ENCODE measurements at regions not wholly inside any gene's neighbourhood (a gene's known extent, or its start where the extent isn't known, plus 50 kb on each side); places are given as distances from the start of the nearest gene placed in this dataset.
A peak's percentile ranks its signal among the peaks of the same experiment; 100 is the strongest.

GRCh38 chr3:43968465-43968864 is 273.2 kb upstream of the TOPAZ1 start:
- no CpG with 5 or more reads among the region's 5 CpGs for WGBS (ENCODE audit: extremely low coverage, insufficient read length, low lambda C conversion rate)
- Mint-ChIP-seq H3K27me3 (ENCODE audit: low read depth) (peaks cover 3% of the 10 kb centered on the region; the same call in 1 of the 2 replicates), H3K4me1 (peaks cover 49 to 51% of the 10 kb centered on the region in 2 experiments), H3K36me3 (ENCODE audit: insufficient read depth in 1 of 3, low read depth in 3 of 3) (peaks cover 0 to 4% (median 0%) of the 10 kb centered on the region in 3 experiments; a peak in 2 of 7 replicates), H3K9me3 (peaks cover 0 to 2% of the 10 kb centered on the region in 2 experiments; a peak in 2 of 5 replicates), H3K4me3 (0 out of 5 replicates have a peak overlapping the region, but pooled peaks of 1 of the 2 experiments have one; percentile 2), H3K27ac (peak overlapping the region in 2 of 3 experiments; percentile 56 to 81; a peak in 5 of 7 replicates)
- Histone ChIP-seq H4K8ac (replicated peaks; ENCODE audit: insufficient read length, low read depth, low read length) (no peak overlapping the region), H3K14ac (ENCODE audit: insufficient read depth, low read length) (no peak overlapping the region), H3K27me3 (ENCODE audit: insufficient read depth, low read length) (no peaks in the 10 kb centered on the region), H3K9me3 (ENCODE audit: control insufficient read depth, low read depth, low read length) (no peaks in the 10 kb centered on the region), H3K4me2 (ENCODE audit: insufficient read depth, insufficient read length, low read length) (peak overlapping the region; percentile 11), H3K27ac (ENCODE audit: insufficient read length, low read depth, low read length) (no peak overlapping the region), H3K18ac (ENCODE audit: insufficient read length, low read depth, low read length) (no peak overlapping the region), H4K91ac (ENCODE audit: insufficient read length, low read depth, low read length) (no peak overlapping the region), H3K56ac (ENCODE audit: insufficient read length, low read depth, low read length) (no peak overlapping the region), H3T11ph (ENCODE audit: low read length) (no peak overlapping the region), H2BK20ac (ENCODE audit: low read depth, low read length, poor library complexity, severe bottlenecking) (no peak overlapping the region), H3K4me1 (ENCODE audit: insufficient read depth, low read length) (peaks cover 18% of the 10 kb centered on the region), H2BK120ac (ENCODE audit: low read depth, low read length, poor library complexity, severe bottlenecking) (no peak overlapping the region), H3K9ac (ENCODE audit: extremely low read depth, insufficient read length, low read length) (no peak overlapping the region), H4K5ac (ENCODE audit: insufficient read length, low read depth, low read length) (no peak overlapping the region), H2AK5ac (ENCODE audit: insufficient read length, low read length) (no peak overlapping the region), H3K79me2 (ENCODE audit: insufficient read depth, low read length) (no peaks in the 10 kb centered on the region), H3K23me2 (ENCODE audit: insufficient read length, low read depth, low read length, poor library complexity, severe bottlenecking) (no peaks in the 10 kb centered on the region), H3K4ac (ENCODE audit: low read depth, low read length) (no peak overlapping the region), H2BK12ac (ENCODE audit: insufficient read length, low read depth, low read length) (no peak overlapping the region), H3K79me1 (ENCODE audit: insufficient read depth, low read depth, low read length, poor library complexity, severe bottlenecking) (no peaks in the 10 kb centered on the region), H2AFZ (ENCODE audit: low read length) (no peak overlapping the region), H3K23ac (ENCODE audit: insufficient read length, low read depth, low read length) (no peak overlapping the region), H4K20me1 (ENCODE audit: control insufficient read depth, insufficient read depth, insufficient read length) (no peaks in the 10 kb centered on the region), H2BK15ac (ENCODE audit: low read depth, low read length) (no peak overlapping the region), H2BK5ac (ENCODE audit: insufficient read length, low read length) (no peak overlapping the region)
- peak; percentile 72 for DNase-seq
- TF ChIP-seq, protein P1, sequence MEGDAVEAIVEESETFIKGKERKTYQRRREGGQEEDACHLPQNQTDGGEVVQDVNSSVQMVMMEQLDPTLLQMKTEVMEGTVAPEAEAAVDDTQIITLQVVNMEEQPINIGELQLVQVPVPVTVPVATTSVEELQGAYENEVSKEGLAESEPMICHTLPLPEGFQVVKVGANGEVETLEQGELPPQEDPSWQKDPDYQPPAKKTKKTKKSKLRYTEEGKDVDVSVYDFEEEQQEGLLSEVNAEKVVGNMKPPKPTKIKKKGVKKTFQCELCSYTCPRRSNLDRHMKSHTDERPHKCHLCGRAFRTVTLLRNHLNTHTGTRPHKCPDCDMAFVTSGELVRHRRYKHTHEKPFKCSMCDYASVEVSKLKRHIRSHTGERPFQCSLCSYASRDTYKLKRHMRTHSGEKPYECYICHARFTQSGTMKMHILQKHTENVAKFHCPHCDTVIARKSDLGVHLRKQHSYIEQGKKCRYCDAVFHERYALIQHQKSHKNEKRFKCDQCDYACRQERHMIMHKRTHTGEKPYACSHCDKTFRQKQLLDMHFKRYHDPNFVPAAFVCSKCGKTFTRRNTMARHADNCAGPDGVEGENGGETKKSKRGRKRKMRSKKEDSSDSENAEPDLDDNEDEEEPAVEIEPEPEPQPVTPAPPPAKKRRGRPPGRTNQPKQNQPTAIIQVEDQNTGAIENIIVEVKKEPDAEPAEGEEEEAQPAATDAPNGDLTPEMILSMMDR (conservative IDR thresholded peaks at IDR 0.05): no peak

Data from H9 (cell line).